ENCODE measurements at regions not wholly inside any gene's neighbourhood (a gene's known extent, or its start where the extent isn't known, plus 50 kb on each side); places are given as distances from the start of the nearest gene placed in this dataset.
A peak's percentile ranks its signal among the peaks of the same experiment; 100 is the strongest.

DNA sequence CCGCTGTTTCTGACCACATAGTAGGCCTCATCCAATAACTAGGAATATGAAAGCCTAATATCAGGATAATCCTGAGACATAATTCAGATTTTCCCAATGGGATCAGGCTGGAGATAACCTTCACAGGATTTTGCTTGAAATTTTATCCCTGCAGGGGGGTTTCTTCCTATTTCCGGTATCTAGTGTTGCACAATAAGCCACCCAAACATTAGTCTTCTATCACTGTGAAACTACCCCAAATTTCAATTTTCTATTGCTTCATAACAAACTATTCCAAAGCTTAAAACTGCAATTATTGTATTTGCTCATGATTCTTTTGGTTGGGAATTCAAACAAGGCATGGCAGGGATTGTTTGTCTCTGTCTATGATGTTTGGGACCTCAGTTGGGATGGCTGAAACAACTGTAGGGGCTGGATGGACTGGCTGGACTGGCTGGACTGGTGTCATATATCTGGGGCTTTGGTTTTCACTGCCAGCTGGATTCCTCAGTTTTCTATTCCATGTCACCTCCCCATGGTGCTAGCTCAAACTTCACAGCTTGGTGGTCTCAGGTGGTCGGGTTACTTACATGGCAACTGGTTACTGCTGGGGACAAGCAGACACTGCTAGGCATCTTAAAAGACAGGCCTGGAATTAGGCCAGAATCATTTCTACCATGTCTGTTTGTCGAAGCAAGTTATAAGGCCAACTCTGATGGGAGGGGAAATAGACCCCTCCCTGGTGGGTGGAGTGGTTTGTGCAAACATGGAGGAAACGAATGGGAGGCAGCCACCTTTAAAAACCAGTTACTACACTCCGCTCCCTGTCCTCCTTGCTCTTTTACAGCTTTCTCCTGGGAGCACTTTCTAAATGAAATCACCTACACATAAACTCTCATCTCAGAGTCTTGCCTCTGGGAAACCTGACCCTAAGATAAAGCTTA is 88.2 kb upstream of the STT3B start:
- DNase-seq (no peak), ATAC-seq (ENCODE audit: low read depth) (no peak)
- Histone ChIP-seq H3K79me1 (ENCODE audit: low read depth in 1 of 2, low read length in 2 of 2) (no peaks in the 10 kb centered on the region), H3K4me1 (ENCODE audit: control insufficient read depth, insufficient read depth, low read length) (no peaks in the 10 kb centered on the region), H3K36me3 (ENCODE audit: control insufficient read depth, insufficient read depth, low read length) (no peaks in the 10 kb centered on the region), H3K23ac (ENCODE audit: low read depth, low read length) (no peak overlapping the region), H4K8ac (ENCODE audit: low read depth in 2 of 2, low read length in 2 of 2) (no peak overlapping the region), H3K14ac (replicated peaks; ENCODE audit: low read depth, low read length) (no peak overlapping the region), H2BK5ac (ENCODE audit: low read depth, low read length, poor library complexity, severe bottlenecking) (no peak overlapping the region), H2BK15ac (ENCODE audit: low read depth, low read length) (no peak overlapping the region), H3K27ac (ENCODE audit: insufficient read depth, low read length) (no peak overlapping the region), H3K9me3 (ENCODE audit: control insufficient read depth, insufficient read depth, low read length) (no peaks in the 10 kb centered on the region), H4K91ac (ENCODE audit: insufficient read depth, low read depth, low read length) (no peak overlapping the region), H3K4me3 (ENCODE audit: insufficient read depth, low read depth, low read length) (no peak overlapping the region), H3K27me3 (ENCODE audit: control insufficient read depth, insufficient read depth, low read length) (no peaks in the 10 kb centered on the region; the same call in 1 of the 2 replicates), H4K5ac (ENCODE audit: low read depth, low read length) (no peak overlapping the region), H4K20me1 (ENCODE audit: insufficient read depth, low read length) (no peaks in the 10 kb centered on the region), H2BK20ac (ENCODE audit: low read depth, low read length) (no peak overlapping the region), H2AK5ac (ENCODE audit: low read depth, low read length) (no peak overlapping the region), H3K4me2 (ENCODE audit: low read depth, low read length) (no peak overlapping the region), H2AK9ac (replicated peaks; ENCODE audit: low read depth, low read length, poor library complexity) (no peak overlapping the region), H3K4ac (ENCODE audit: low read depth, low read length) (no peak overlapping the region), H3K56ac (ENCODE audit: extremely low read depth, insufficient read depth, low read length) (no peak overlapping the region), H3K18ac (ENCODE audit: low read depth, low read length) (no peak overlapping the region), H3K9me1 (ENCODE audit: insufficient read depth, low read length) (no peaks in the 10 kb centered on the region), H3K9ac (ENCODE audit: low read depth, low read length) (no peak overlapping the region), H2BK120ac (ENCODE audit: low read depth, low read length) (no peak overlapping the region), H2AFZ (replicated peaks; ENCODE audit: low read length, poor library complexity) (no peak overlapping the region)
- in situ Hi-C loops (cut with MboI; ENCODE audit: low sequenced_read_pairs) = no loop called here
- no CpG with 5 or more reads among the region's 6 CpGs for WGBS, 2 experiments (ENCODE audit: extremely low coverage in 2 of 2, insufficient read length in 1 of 2)
- intact Hi-C loops (cut with micrococcal nuclease) = no loop called here
- peak; percentile 52; the same call in 1 of the 2 replicates for TF ChIP-seq CEBPB (IDR thresholded peaks at IDR 0.05; ENCODE audit: low read depth, low read length)
- TF ChIP-seq FOS (IDR thresholded peaks at IDR 0.05; ENCODE audit: low read depth, low read length) = no peak
- ChIA-PET POLR2A (ENCODE audit: unreplicated experiment) (no interaction called here), CTCF (no interaction called here)
- no TSS peak for BruUV-seq (replicated peaks)
- dilution Hi-C loops (cut with HindIII; ENCODE audit: low sequenced_read_pairs, unreplicated experiment) = no loop called here

Data from IMR-90 (cell line).